Heart left ventricle (tissue), 13 donors: ENCODE measurements at regions not wholly inside any gene's neighbourhood (a gene's known extent, or its start where the extent isn't known, plus 50 kb on each side); places are given as distances from the start of the nearest gene placed in this dataset.

Source experiments
- CTCF ChIP-seq, 12 donors: fragments of 200-600 bp; sonication (generic) in 4 of 12; IDR thresholded peaks; one replicate each; pipeline versions ENCODE4 v1.5.0 to v1.8.0; 2018 to 2022; ENCODE audit warnings: antibody characterized with exemption in 12 of 12, mild to moderate bottlenecking in 5 of 12
- POLR2A ChIP-seq, 2 donors: fragments of 450-650 bp; IDR thresholded peaks; one replicate each; pipeline ENCODE4 v1.6.1; 2017; ENCODE audit warnings: antibody characterized with exemption in 2 of 2, mild to moderate bottlenecking in 2 of 2, moderate library complexity in 2 of 2
- donor health status: ischemic (EF 13 %, LVEDD 7.1; RV severe dilation, severe dysfunction).
- donor health status: DM: no; HTN: yes; CAD: no.
- donor health status: DM: no; HTN: no; CAD: no.
- donor health status: ischemic (EF 25% LVEDD 6.9; RV normal size, moderate dysfunction).
- donor health status: ischemic (EF 25% LVEDD 5.7; RV mildly dilated, moderate dysfunction).
- donor health status: ischemic (EF 35%, LVEDD 5.7; RV mildly dilated, moderate dysfunction).
- donor health status: nonischemic (EF 11% LVEDD 7.7; RV severe dilation, severe dysfunction).
- donor health status: DM: yes; HTN: yes; CAD: no.
- donor health status: PGD.
- donor health status: ischemic (EF 29% LVEDD 5.4; RV normal size, mild dysfunction).
- donor health status: nonischemic (EF 23%, LVEDD 6.1; RV moderate dilation, normal function).

- TF ChIP-seq CTCF (IDR thresholded peaks at IDR 0.05) (no peak), POLR2A (IDR thresholded peaks at IDR 0.05) (no peak)
Measured at GRCh38 chr4:53818104-53818503, 226.8 kb upstream of the LNX1 start.
